Activated B cell treated with CpG ODN at 0.5 μM for 24 hours (primary cell): ENCODE measurements at regions not wholly inside any gene's neighbourhood (a gene's known extent, or its start where the extent isn't known, plus 50 kb on each side); places are given as distances from the start of the nearest gene placed in this dataset.

Source experiments
- ATAC-seq: fragments of 200-7000 bp; cut with Tn5 transposase; one replicate; pipeline ENCODE4 v1.10.0; 2021; ENCODE audit warnings: low read depth, mild to moderate bottlenecking, moderate library complexity
- CTCF ChIA-PET: fragments of 350-600 bp; sonication (Branson Sonifier 250); formaldehyde crosslinking; loops from one replicate; lab custom pipeline; 2021; ENCODE audit warnings: antibody characterized with exemption; lab: Charles Lee
- POLR2A ChIA-PET: fragments of 350-600 bp; sonication (Branson Sonifier 250); formaldehyde crosslinking; loops from one replicate; lab custom pipeline; 2021; ENCODE audit warnings: antibody characterized with exemption; lab: Charles Lee
- DNase-seq: peaks from one replicate; pipeline ENCODE4 v3.0.0; 2022
- H3K27ac Mint-ChIP-seq: one replicate; pipeline ENCODE4 v1.8.0; 2020; ENCODE audit warnings: mixed read lengths
- H3K27me3 Mint-ChIP-seq: one replicate; pipeline ENCODE4 v1.8.0; 2021; ENCODE audit warnings: mixed read lengths
- H3K36me3 Mint-ChIP-seq: one replicate; pipeline ENCODE4 v1.8.0; 2021; ENCODE audit warnings: low read depth, mixed read lengths
- H3K4me1 Mint-ChIP-seq: one replicate; pipeline ENCODE4 v1.8.0; 2021; ENCODE audit warnings: mixed read lengths
- H3K4me3 Mint-ChIP-seq: one replicate; pipeline ENCODE4 v1.8.0; 2020; ENCODE audit warnings: mild to moderate bottlenecking, mixed read lengths
- H3K9me3 Mint-ChIP-seq: one replicate; pipeline ENCODE4 v1.8.0; 2020; ENCODE audit warnings: mixed read lengths
- CTCF ChIP-seq: fragments of 200-600 bp; IDR thresholded peaks from one replicate; pipeline ENCODE4 v1.8.0; 2022; ENCODE audit warnings: antibody characterized with exemption, mild to moderate bottlenecking
- intact Hi-C: fragments of 100-400 bp; cut with micrococcal nuclease; formaldehyde crosslinking; loops from one replicate; pipeline ENCODE4 v1.15.1; 2024

DNA sequence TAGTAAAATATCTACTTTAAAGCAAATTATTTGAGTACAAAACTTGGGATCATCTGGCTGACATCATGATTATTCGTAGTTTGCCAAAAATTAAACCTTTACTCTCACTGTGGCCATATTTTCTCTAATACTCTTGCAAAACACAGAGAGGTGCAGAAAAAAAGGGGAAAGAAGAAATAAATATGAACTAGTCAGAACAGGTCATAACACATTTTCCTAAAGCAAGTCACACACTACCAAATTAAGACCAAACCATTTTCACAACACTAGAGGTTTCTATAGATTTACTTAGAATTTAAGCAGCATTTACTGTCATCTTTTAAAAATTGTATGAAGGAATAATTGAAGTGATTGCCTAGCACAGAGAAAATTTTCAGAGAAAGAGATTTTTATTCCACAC, 726.1 kb downstream of the SORCS1 start:
- ChIA-PET CTCF (no interaction called here), POLR2A (no interaction called here)
- ATAC-seq (no peak), DNase-seq (no peak)
- Mint-ChIP-seq H3K4me3 (no peak overlapping the region), H3K27me3 (no peaks in the 10 kb centered on the region), H3K27ac (no peak overlapping the region), H3K36me3 (no peaks in the 10 kb centered on the region), H3K4me1 (no peaks in the 10 kb centered on the region), H3K9me3 (no peaks in the 10 kb centered on the region)
- TF ChIP-seq CTCF = no peak
- intact Hi-C loops = no loop called here

GRCh38 chr10:106436123-106436715, 728.3 kb downstream of the SORCS1 start:
- POLR2A ChIA-PET = no interaction called here
- no peaks in the 10 kb centered on the region for H3K9me3 Mint-ChIP-seq

DNA sequence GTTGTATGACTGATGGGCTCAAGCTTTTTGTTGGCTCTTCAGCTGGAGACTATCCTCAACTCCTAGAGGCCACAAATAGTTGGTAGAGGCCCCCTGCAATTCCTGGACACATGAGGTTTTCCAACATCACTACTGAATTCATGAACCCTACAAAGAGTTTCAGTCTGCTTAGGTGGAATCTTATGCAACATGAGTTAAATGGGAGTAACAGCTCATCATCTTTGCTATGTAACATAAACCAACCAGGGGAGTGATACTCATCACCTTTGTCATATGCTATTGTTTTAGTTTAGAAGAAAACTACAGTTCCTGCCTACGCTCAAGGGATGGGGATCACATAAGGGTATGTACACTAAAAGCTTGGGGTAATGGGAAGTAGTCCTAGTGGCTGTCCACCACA, 729.4 kb downstream of the SORCS1 start:
- Mint-ChIP-seq H3K27ac (no peak overlapping the region), H3K9me3 (no peaks in the 10 kb centered on the region), H3K4me3 (no peak overlapping the region), H3K27me3 (no peaks in the 10 kb centered on the region), H3K4me1 (no peaks in the 10 kb centered on the region), H3K36me3 (no peaks in the 10 kb centered on the region)
- intact Hi-C loops = no loop called here
- DNase-seq (no peak), ATAC-seq (no peak)
- no peak for TF ChIP-seq CTCF
- POLR2A ChIA-PET = no interaction called here
- CTCF ChIA-PET = no interaction called here

More at GRCh38 chr10:106436123-106436715, 728.3 kb downstream of the SORCS1 start:
- Mint-ChIP-seq H3K4me3 (no peak overlapping the region), H3K4me1 (no peaks in the 10 kb centered on the region), H3K27me3 (no peaks in the 10 kb centered on the region), H3K36me3 (no peaks in the 10 kb centered on the region), H3K27ac (no peak overlapping the region)
- CTCF ChIA-PET = no interaction called here
- no peak for TF ChIP-seq CTCF
- DNase-seq (no peak), ATAC-seq (no peak)
- intact Hi-C loops = no loop called here

DNA sequence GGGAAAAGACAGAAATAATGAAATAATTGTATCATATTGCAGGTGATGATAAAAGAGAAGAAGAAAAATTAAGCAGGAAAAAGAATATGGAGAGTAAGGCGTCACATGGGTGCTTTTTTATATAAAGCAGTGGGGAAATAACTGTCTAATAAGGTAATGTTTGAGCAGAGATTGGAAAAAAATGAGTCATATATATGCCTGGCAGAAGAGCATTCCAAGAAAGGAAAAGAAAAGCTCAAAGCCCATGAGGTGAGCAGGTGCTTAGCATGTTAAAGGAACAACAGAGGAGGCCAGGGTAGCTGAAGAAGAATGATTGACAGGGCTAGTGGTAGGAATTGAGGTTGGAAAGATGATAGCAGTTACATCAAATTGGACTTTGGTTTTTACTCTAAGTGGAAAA, 739.5 kb downstream of the SORCS1 start:
- Mint-ChIP-seq H3K4me1 (no peaks in the 10 kb centered on the region), H3K9me3 (peaks cover 3% of the 10 kb centered on the region), H3K36me3 (no peaks in the 10 kb centered on the region), H3K27ac (no peak overlapping the region), H3K4me3 (no peak overlapping the region), H3K27me3 (no peaks in the 10 kb centered on the region)
- DNase-seq (no peak), ATAC-seq (no peak)
- TF ChIP-seq CTCF = no peak
- ChIA-PET CTCF (no interaction called here), POLR2A (no interaction called here)
- intact Hi-C loops = no loop called here

DNA sequence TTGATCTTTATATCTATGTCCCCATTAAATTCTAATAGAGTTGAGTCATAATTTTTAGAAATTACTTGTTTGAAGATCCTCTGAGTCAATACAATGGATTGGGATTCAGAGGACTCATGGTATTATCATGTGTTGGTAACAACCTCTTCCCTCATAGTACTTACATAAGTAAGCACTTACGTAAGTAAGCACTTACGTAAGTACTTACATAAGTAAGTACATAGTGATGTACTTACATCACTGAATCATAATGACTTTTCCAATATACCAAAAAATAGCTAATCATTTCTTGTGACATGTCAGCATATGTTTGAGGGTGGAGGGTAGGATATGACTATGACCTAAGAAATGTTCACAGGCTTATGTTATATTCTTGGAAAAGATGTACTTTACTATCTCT, 740.5 kb downstream of the SORCS1 start:
- CTCF ChIA-PET = no interaction called here
- no peak for TF ChIP-seq CTCF
- no peak for ATAC-seq
- Mint-ChIP-seq H3K36me3 (no peaks in the 10 kb centered on the region), H3K9me3 (peaks cover 3% of the 10 kb centered on the region), H3K4me1 (no peaks in the 10 kb centered on the region), H3K27ac (no peak overlapping the region), H3K27me3 (no peaks in the 10 kb centered on the region), H3K4me3 (no peak overlapping the region)
- intact Hi-C loops = no loop called here
- no peak for DNase-seq
- POLR2A ChIA-PET = no interaction called here
